Vagina (tissue), 2 donors: ENCODE measurements at regions not wholly inside any gene's neighbourhood (a gene's known extent, or its start where the extent isn't known, plus 50 kb on each side); places are given as distances from the start of the nearest gene placed in this dataset.
"Not testable (repeated sequence)": the region's sequence is repeated elsewhere in the genome, so short reads cannot be mapped to it uniquely, and the experiment has no call there.

Experiments
- CTCF ChIP-seq, 3 experiments: fragments of 450-650 bp in 2 of 3; fragments of 200-600 bp in 1 of 3; sonication (generic) in 1 of 3; IDR thresholded peaks; one replicate each; pipeline ENCODE4 v1.5.1; 2017 to 2019; ENCODE audit warnings: antibody characterized with exemption in 3 of 3, mild to moderate bottlenecking in 2 of 3, moderate library complexity in 2 of 3
- POLR2A ChIP-seq, 2 donors: fragments of 450-650 bp; IDR thresholded peaks; one replicate each; pipeline ENCODE4 v1.6.1; 2017; ENCODE audit warnings: antibody characterized with exemption in 2 of 2, mild to moderate bottlenecking in 2 of 2, moderate library complexity in 2 of 2

- TF ChIP-seq CTCF, POLR2A (IDR thresholded peaks at IDR 0.05): not testable (repeated sequence)
These were observed 385.3 kb downstream of the RPIA start for GRCh38 chr2:89076771-89077170.
